ENCODE measurements at regions not wholly inside any gene's neighbourhood (a gene's known extent, or its start where the extent isn't known, plus 50 kb on each side); places are given as distances from the start of the nearest gene placed in this dataset.

DNA sequence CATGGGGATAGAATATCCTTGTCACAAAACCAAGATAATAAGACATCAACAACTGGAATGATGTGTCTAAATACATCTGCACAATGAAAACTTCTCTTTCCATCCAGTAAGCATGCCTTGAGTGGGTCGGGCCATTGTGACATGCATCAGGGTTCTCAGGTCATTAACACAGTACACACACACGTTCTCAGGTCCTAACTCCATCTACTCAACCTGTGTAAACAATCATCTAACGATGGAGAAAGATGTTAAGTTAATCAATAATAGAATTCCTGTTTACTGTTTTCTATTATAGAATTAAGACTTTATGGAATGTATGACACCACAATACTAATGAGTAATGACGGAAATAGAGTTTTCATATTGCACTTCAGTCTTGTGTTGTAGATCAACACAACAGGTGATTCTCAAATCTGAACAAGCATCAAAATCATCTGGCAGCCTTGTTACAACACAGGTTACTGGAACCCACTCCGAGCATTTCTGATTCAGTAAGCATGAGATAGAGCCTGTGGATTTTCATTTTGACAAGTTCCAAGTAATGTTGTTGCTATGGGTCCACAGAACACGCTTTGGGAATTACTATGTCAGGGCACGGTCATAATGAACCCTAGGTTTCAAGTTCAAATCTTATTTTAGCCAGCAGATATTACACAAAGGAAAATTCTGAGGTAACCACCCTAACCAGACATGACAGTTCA lies 315.8 kb upstream of the TEX13C start:
- H3F3A ChIP-seq (ENCODE audit: insufficient read depth, low read length): no peaks in the 10 kb centered on the region
- no peak overlapping the region for H3K4me2 ChIP-seq (ENCODE audit: low read length)
- no peaks in the 10 kb centered on the region for H3K9me3 ChIP-seq (ENCODE audit: low read length)
- H3K4me3 ChIP-seq (ENCODE audit: low read depth, low read length, poor library complexity, severe bottlenecking): no peak overlapping the region
- no peaks in the 10 kb centered on the region for H3K9me2 ChIP-seq (ENCODE audit: low read depth, low read length)
- no peak overlapping the region for H3K27ac ChIP-seq (ENCODE audit: low read depth, low read length, poor library complexity, severe bottlenecking)
- H3K27me3 ChIP-seq (ENCODE audit: insufficient read depth, low read length): no peaks in the 10 kb centered on the region
- H3K9ac ChIP-seq (ENCODE audit: low read length): no peak overlapping the region
- H3K4me1 ChIP-seq (ENCODE audit: insufficient read depth, low read length, severe bottlenecking): no peaks in the 10 kb centered on the region
- no peaks in the 10 kb centered on the region for H4K20me1 ChIP-seq (ENCODE audit: insufficient read depth, low read length)
- no peaks in the 10 kb centered on the region for H3K36me3 ChIP-seq (ENCODE audit: insufficient read depth, low read length)
- H2AFZ ChIP-seq (ENCODE audit: low read length): no peak overlapping the region
- TF ChIP-seq, protein P1, sequence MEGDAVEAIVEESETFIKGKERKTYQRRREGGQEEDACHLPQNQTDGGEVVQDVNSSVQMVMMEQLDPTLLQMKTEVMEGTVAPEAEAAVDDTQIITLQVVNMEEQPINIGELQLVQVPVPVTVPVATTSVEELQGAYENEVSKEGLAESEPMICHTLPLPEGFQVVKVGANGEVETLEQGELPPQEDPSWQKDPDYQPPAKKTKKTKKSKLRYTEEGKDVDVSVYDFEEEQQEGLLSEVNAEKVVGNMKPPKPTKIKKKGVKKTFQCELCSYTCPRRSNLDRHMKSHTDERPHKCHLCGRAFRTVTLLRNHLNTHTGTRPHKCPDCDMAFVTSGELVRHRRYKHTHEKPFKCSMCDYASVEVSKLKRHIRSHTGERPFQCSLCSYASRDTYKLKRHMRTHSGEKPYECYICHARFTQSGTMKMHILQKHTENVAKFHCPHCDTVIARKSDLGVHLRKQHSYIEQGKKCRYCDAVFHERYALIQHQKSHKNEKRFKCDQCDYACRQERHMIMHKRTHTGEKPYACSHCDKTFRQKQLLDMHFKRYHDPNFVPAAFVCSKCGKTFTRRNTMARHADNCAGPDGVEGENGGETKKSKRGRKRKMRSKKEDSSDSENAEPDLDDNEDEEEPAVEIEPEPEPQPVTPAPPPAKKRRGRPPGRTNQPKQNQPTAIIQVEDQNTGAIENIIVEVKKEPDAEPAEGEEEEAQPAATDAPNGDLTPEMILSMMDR (IDR thresholded peaks at IDR 0.05; ENCODE audit: low read length): no peak
- TF ChIP-seq EZH2 (IDR thresholded peaks at IDR 0.05; ENCODE audit: borderline replicate concordance, low read length): no peak
- H3K79me2 ChIP-seq (ENCODE audit: insufficient read depth, low read length): no peaks in the 10 kb centered on the region

DNA sequence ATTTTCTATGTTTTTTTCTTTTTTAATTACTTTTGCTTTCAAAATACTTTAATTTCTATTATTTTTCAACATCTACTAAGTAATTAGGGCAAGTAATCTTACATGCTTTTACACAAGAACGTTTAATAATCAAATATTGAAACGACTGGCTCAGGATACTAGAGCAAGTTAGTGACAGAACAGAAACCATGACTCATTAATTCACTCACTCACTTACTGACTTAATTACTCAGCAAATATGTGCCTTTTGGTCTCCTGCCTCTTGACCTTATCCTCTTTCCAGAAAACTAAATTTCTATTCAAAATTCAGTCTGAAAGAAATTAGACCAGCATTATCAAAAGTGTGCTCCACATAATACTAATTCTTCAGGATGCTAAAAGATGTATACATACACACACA lies 314.9 kb upstream of the TEX13C start:
- no peak overlapping the region for H3K27ac ChIP-seq (ENCODE audit: low read depth, low read length, poor library complexity, severe bottlenecking)
- no peaks in the 10 kb centered on the region for H3K4me1 ChIP-seq (ENCODE audit: insufficient read depth, low read length, severe bottlenecking)
- no peaks in the 10 kb centered on the region for H4K20me1 ChIP-seq (ENCODE audit: insufficient read depth, low read length)
- no peaks in the 10 kb centered on the region for H3K9me2 ChIP-seq (ENCODE audit: low read depth, low read length)
- no peaks in the 10 kb centered on the region for H3K79me2 ChIP-seq (ENCODE audit: insufficient read depth, low read length)
- no peak overlapping the region for H3K4me3 ChIP-seq (ENCODE audit: low read depth, low read length, poor library complexity, severe bottlenecking)
- no peaks in the 10 kb centered on the region for H3K36me3 ChIP-seq (ENCODE audit: insufficient read depth, low read length)
- no peak overlapping the region for H3K4me2 ChIP-seq (ENCODE audit: low read length)
- H3K9me3 ChIP-seq (ENCODE audit: low read length): no peaks in the 10 kb centered on the region
- no peaks in the 10 kb centered on the region for H3F3A ChIP-seq (ENCODE audit: insufficient read depth, low read length)
- no peak overlapping the region for H2AFZ ChIP-seq (ENCODE audit: low read length)
- H3K9ac ChIP-seq (ENCODE audit: low read length): no peak overlapping the region
- H3K27me3 ChIP-seq (ENCODE audit: insufficient read depth, low read length): no peaks in the 10 kb centered on the region
- TF ChIP-seq, protein P1 (IDR thresholded peaks at IDR 0.05; ENCODE audit: low read length): no peak
- no peak for TF ChIP-seq EZH2 (IDR thresholded peaks at IDR 0.05; ENCODE audit: borderline replicate concordance, low read length)

DNA sequence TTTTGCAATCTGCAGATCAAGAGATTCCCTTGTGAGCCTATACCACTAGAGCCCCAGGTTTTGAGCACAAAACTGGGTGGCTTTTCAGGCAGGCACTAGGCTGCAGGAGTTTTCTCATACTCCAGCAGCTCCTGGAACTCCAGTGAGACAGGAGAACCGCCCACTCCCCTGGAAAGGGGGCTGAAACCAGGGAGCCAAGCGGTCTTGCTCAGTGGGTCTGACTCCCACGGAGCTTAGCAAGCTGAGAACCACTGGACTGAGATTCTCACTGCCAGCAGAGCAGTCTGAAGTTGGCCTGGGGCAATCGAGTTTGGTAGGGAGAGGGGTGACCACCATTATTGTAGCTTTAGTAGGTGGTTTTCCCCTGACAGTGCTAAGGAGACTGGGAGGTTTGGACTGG lies 313.8 kb upstream of the TEX13C start:
- Histone ChIP-seq H3K9me2 (ENCODE audit: low read depth, low read length) (no peaks in the 10 kb centered on the region), H3K4me2 (ENCODE audit: low read length) (no peak overlapping the region), H3F3A (ENCODE audit: insufficient read depth, low read length) (no peaks in the 10 kb centered on the region), H3K9me3 (ENCODE audit: low read length) (no peaks in the 10 kb centered on the region), H3K27ac (ENCODE audit: low read depth, low read length, poor library complexity, severe bottlenecking) (no peak overlapping the region), H3K4me1 (ENCODE audit: insufficient read depth, low read length, severe bottlenecking) (no peaks in the 10 kb centered on the region), H3K9ac (ENCODE audit: low read length) (no peak overlapping the region), H3K4me3 (ENCODE audit: low read depth, low read length, poor library complexity, severe bottlenecking) (no peak overlapping the region), H3K27me3 (ENCODE audit: insufficient read depth, low read length) (no peaks in the 10 kb centered on the region), H3K79me2 (ENCODE audit: insufficient read depth, low read length) (no peaks in the 10 kb centered on the region), H3K36me3 (ENCODE audit: insufficient read depth, low read length) (no peaks in the 10 kb centered on the region), H2AFZ (ENCODE audit: low read length) (no peak overlapping the region), H4K20me1 (ENCODE audit: insufficient read depth, low read length) (no peaks in the 10 kb centered on the region)
- no peak for TF ChIP-seq EZH2 (IDR thresholded peaks at IDR 0.05; ENCODE audit: borderline replicate concordance, low read length)
- TF ChIP-seq, protein P1 (IDR thresholded peaks at IDR 0.05; ENCODE audit: low read length): no peak
